AG04450 (cell line): ENCODE measurements at regions not wholly inside any gene's neighbourhood (a gene's known extent, or its start where the extent isn't known, plus 50 kb on each side); places are given as distances from the start of the nearest gene placed in this dataset.

ENCODE experiments used
- CTCF ChIA-PET: fragments of 300-600, 350-600 bp; formaldehyde crosslinking; extraction: SDS; loops from one replicate; lab custom pipeline; 2022; ENCODE audit warnings: antibody characterized with exemption, inconsistent platforms; lab: Charles Lee
- POLR2A ChIA-PET: fragments of 350-600 bp; formaldehyde crosslinking; extraction: SDS; loops from one replicate; lab custom pipeline; 2021; ENCODE audit warnings: antibody characterized with exemption, inconsistent platforms; lab: Yijun Ruan, JAX
- DNase-seq: peaks from one replicate; pipeline ENCODE4 v3.0.0-alpha.2; 2011; ENCODE audit warnings: low read depth, low spot score
- H3K27ac ChIP-seq: one replicate; pipeline ENCODE4 v1.5.1; 2012; ENCODE audit warnings: low read depth, low read length, control low read depth
- H3K27me3 ChIP-seq: one replicate; pipeline ENCODE4 v1.6.0; 2012; ENCODE audit warnings: low read length; ENCODE audit not compliant: control insufficient read depth, insufficient read depth
- H3K4me3 ChIP-seq: 2 replicates; pipeline ENCODE4 v1.5.1; 2011; ENCODE audit warnings: mild to moderate bottlenecking, low read depth, low read length, control low read depth
- H3K9me3 ChIP-seq: 2 replicates; pipeline ENCODE4 v1.5.1; 2012; ENCODE audit warnings: low read length; ENCODE audit not compliant: control insufficient read depth, insufficient read depth
- CTCF ChIP-seq: IDR thresholded peaks from 2 replicates; pipeline ENCODE4 v1.5.1; 2011; ENCODE audit warnings: low read depth, low read length, control low read depth, inconsistent platforms

- Histone ChIP-seq H3K9me3 (peaks cover 3% of the 10 kb centered on the region; the same call in 1 of the 2 replicates), H3K27ac (peak overlapping the region; percentile 92), H3K4me3 (no peak overlapping the region), H3K27me3 (no peaks in the 10 kb centered on the region)
- no peak for DNase-seq
- no peak for TF ChIP-seq CTCF
- ChIA-PET POLR2A (interaction anchor here (0.9 kb wide), 1 partner anchor 13 kb away, joined by 4 read pairs; no protein-coding TSS in a partner anchor), CTCF (no interaction called here)
Observed at GRCh38 chr5:82405161-82405560, 127.0 kb upstream of the RPS23 start.

GRCh38 chr5:82404382-82404945, 126.3 kb upstream of the RPS23 start:
- H3K4me3 ChIP-seq = no peak overlapping the region
- H3K27me3 ChIP-seq = no peaks in the 10 kb centered on the region
- ChIA-PET CTCF (interaction anchor here (1.1 kb wide), 1 partner anchor 93 kb away, joined by 3 read pairs; no protein-coding TSS in a partner anchor), POLR2A (no interaction called here)
- H3K9me3 ChIP-seq = peaks cover 3% of the 10 kb centered on the region; the same call in 1 of the 2 replicates
- DNase-seq = no peak
- no peak for TF ChIP-seq CTCF
- peak overlapping the region; percentile 92 for H3K27ac ChIP-seq

- Histone ChIP-seq H3K4me3 (no peak overlapping the region), H3K9me3 (peaks cover 3% of the 10 kb centered on the region; the same call in 1 of the 2 replicates), H3K27me3 (no peaks in the 10 kb centered on the region), H3K27ac (no peak overlapping the region)
- CTCF ChIA-PET = interaction anchor here (0.5 to 1.1 kb wide), 2 partner anchors 53 to 92 kb away, joined by 3 read pairs; no protein-coding TSS in a partner anchor
- TF ChIP-seq CTCF = no peak
- POLR2A ChIA-PET = no interaction called here
- no peak for DNase-seq
Observed at GRCh38 chr5:82403724-82404123, 125.6 kb upstream of the RPS23 start.

GRCh38 chr5:82403026-82403425, 124.9 kb upstream of the RPS23 start:
- no peak for TF ChIP-seq CTCF
- Histone ChIP-seq H3K27me3 (no peaks in the 10 kb centered on the region), H3K27ac (no peak overlapping the region), H3K9me3 (peaks cover 3% of the 10 kb centered on the region; the same call in 1 of the 2 replicates), H3K4me3 (no peak overlapping the region)
- DNase-seq = no peak
- ChIA-PET CTCF (no interaction called here), POLR2A (no interaction called here)

GRCh38 chr5:82399111-82399510, 121.0 kb upstream of the RPS23 start:
- peaks cover 3% of the 10 kb centered on the region; the same call in 1 of the 2 replicates for H3K9me3 ChIP-seq
- TF ChIP-seq CTCF = no peak
- ChIA-PET POLR2A (no interaction called here), CTCF (interaction anchor here (1.0 kb wide), 1 partner anchor 22 kb away, joined by 3 read pairs; no protein-coding TSS in a partner anchor)
- no peaks in the 10 kb centered on the region for H3K27me3 ChIP-seq
- DNase-seq = no peak
- no peak overlapping the region for H3K4me3 ChIP-seq
- no peak overlapping the region for H3K27ac ChIP-seq
